Activated T-cell treated with anti-CD3 and anti-CD28 coated beads, Interleukin-2, amount 50 U/mL, for 72 hours (primary cell): ENCODE measurements at regions not wholly inside any gene's neighbourhood (a gene's known extent, or its start where the extent isn't known, plus 50 kb on each side); places are given as distances from the start of the nearest gene placed in this dataset.
"Not testable (repeated sequence)": the region's sequence is repeated elsewhere in the genome, so short reads cannot be mapped to it uniquely, and the experiment has no call there.

ENCODE experiments used
- ATAC-seq, 2 donors: fragments of 150-1000 bp; cut with Tn5 transposase; replicated peaks in 1 of 2; 2 replicates each; pipeline ENCODE4 v1.10.0; 2021; ENCODE audit warnings: moderate library complexity in 2 of 2, mild to moderate bottlenecking in 1 of 2
- DNase-seq, 2 donors: peaks; one replicate each; pipeline ENCODE4 v3.0.0; 2021 to 2022; ENCODE audit warnings: mixed read lengths in 1 of 2
- H3K27ac Mint-ChIP-seq: one replicate; pipeline ENCODE4 v1.8.0; 2022; ENCODE audit warnings: mild to moderate bottlenecking, moderate library complexity, mixed read lengths
- H3K27me3 Mint-ChIP-seq: one replicate; pipeline ENCODE4 v1.8.0; 2022; ENCODE audit warnings: low read depth, mixed read lengths
- H3K36me3 Mint-ChIP-seq, 2 donors: one replicate each; pipeline ENCODE4 v1.8.0; 2022; ENCODE audit warnings: mixed read lengths in 2 of 2, mild to moderate bottlenecking in 1 of 2; ENCODE audit not compliant: insufficient read depth in 2 of 2
- H3K4me1 Mint-ChIP-seq: one replicate; pipeline ENCODE4 v1.8.0; 2022; ENCODE audit warnings: low read depth, mixed read lengths
- H3K4me3 Mint-ChIP-seq, 2 donors: one replicate each; pipeline ENCODE4 v1.8.0; 2022; ENCODE audit warnings: mild to moderate bottlenecking in 2 of 2, mixed read lengths in 2 of 2, moderate library complexity in 2 of 2
- H3K9me3 Mint-ChIP-seq, 2 donors: one replicate each; pipeline ENCODE4 v1.8.0; 2022; ENCODE audit warnings: mixed read lengths in 2 of 2

DNA sequence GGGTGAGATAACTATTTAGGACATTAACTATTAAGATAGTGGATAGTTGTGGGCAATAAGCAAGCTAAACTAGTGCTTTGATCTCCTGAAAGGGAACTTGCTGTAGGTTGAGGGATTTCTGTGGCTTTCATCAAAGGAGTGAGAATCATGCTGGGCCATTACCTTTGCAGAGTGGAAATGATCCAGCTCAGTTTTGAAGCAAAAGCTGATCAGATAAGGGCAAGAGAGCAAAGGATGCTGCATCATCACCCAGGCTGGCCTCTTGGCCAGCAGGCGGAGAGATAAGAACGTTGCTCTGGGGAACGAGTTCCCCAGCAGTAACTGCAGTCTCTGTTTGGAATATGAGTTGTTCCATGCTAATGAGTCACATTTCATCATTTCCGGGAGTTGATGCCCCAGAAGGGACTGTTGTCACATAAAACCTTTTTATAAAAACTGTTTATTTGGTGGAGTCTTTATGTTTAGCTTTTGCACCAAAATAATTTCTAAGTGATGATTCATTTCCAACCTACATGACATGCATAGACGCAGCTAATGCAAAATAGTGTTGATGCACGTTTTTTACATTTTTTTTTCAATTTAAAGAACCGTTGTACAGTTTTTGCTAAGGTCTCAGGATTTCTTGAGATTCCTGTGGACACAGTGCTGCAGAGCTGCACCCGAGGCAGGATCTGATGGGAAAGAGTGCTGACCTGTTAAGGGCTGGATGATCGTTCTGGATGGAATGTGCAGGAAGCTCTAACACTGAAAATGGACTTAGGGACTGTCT is 99.3 kb downstream of the ACTBL2 start:
- ATAC-seq, result peak; percentile 96 to 97
- H3K27me3 Mint-ChIP-seq, result no peaks in the 10 kb centered on the region
- peak; percentile 18 to 45 for DNase-seq
- peak overlapping the region; percentile 8 to 15 for H3K4me3 Mint-ChIP-seq
- H3K36me3 Mint-ChIP-seq, result no peaks in the 10 kb centered on the region
- peaks cover 0 to 2% of the 10 kb centered on the region in 2 donors for H3K9me3 Mint-ChIP-seq
- peaks cover 12% of the 10 kb centered on the region for H3K4me1 Mint-ChIP-seq
- H3K27ac Mint-ChIP-seq, result no peak overlapping the region

GRCh38 chr5:57382655-57383054 is 100.0 kb downstream of the ACTBL2 start:
- H3K36me3 Mint-ChIP-seq, result no peaks in the 10 kb centered on the region
- no peak overlapping the region for H3K27ac Mint-ChIP-seq
- peaks cover 0 to 2% of the 10 kb centered on the region in 2 donors for H3K9me3 Mint-ChIP-seq
- no peak for ATAC-seq
- peaks cover 12% of the 10 kb centered on the region for H3K4me1 Mint-ChIP-seq
- H3K4me3 Mint-ChIP-seq, result no peak overlapping the region
- DNase-seq, result no peak
- H3K27me3 Mint-ChIP-seq, result no peaks in the 10 kb centered on the region

DNA sequence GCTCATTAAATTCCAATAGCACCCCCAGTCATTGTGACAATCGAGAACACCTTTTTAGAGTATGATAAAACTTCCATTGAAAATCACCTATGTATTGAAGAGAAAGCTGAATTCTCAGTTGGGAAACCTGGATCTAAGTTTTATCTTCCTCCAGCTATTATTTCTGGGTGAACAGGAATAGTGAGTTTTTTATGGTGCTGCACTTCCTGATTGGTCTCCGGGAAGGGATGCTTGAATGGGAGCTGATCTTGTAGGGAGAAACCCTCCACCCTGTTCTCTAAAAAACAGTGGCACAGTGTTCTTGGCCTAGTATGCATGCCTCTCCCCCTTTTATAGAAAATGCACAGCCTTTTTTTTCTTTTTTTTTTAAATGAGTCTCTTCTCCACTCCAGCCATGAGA is 112.2 kb downstream of the ACTBL2 start:
- ATAC-seq (no peak), DNase-seq (no peak)
- peaks cover 6% of the 10 kb centered on the region for H3K27me3 Mint-ChIP-seq
- H3K27ac Mint-ChIP-seq, result no peak overlapping the region
- no peak overlapping the region for H3K4me3 Mint-ChIP-seq
- H3K36me3 Mint-ChIP-seq, result no peaks in the 10 kb centered on the region
- no peaks in the 10 kb centered on the region for H3K9me3 Mint-ChIP-seq
- no peaks in the 10 kb centered on the region for H3K4me1 Mint-ChIP-seq

DNA sequence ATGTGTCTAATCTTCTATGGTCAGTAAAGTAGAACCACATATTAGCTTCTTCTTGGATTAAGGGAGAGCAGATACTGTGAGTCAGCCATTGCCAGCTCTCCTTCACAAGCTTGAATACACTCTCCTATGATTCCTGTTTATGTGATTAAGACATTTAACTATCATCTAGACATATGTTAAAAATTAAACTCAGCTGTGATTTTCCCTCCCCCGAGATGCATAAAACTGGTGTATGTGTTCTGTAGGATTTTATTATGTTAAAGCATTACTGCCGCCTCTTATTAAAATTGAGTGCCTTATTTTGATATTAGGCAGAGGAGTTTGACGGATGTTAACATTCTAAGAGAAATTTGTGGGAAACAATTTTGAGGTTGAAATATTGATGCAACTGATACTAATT is 114.6 kb downstream of the ACTBL2 start:
- no peak overlapping the region for H3K27ac Mint-ChIP-seq
- no peak overlapping the region for H3K4me3 Mint-ChIP-seq
- peaks cover 5% of the 10 kb centered on the region for H3K27me3 Mint-ChIP-seq
- no peak for ATAC-seq
- no peak for DNase-seq
- no peaks in the 10 kb centered on the region for H3K36me3 Mint-ChIP-seq
- no peaks in the 10 kb centered on the region for H3K4me1 Mint-ChIP-seq
- no peaks in the 10 kb centered on the region for H3K9me3 Mint-ChIP-seq

DNA sequence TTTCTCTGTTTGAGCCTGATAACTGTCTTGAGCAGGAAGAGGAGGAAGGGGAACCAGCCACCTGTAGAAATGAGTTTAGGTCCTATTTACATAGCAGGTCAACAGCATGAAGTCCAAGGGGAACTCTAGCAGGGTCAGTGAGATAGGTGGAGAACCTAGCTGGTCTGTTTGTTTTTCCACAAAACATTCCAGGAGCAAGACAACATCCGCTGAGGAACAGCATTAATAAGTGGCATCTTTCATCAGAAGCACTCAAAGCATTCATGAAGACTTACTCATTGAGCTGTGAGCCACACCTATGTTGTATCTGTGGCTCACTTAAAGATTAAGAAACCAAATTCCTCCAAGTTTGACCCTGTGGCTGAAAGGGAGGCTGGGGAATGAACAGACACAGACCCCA is 115.9 kb downstream of the ACTBL2 start:
- ATAC-seq (no peak), DNase-seq (no peak)
- no peaks in the 10 kb centered on the region for H3K36me3 Mint-ChIP-seq
- no peak overlapping the region for H3K4me3 Mint-ChIP-seq
- H3K4me1 Mint-ChIP-seq, result no peaks in the 10 kb centered on the region
- H3K27me3 Mint-ChIP-seq, result no peaks in the 10 kb centered on the region
- no peak overlapping the region for H3K27ac Mint-ChIP-seq
- H3K9me3 Mint-ChIP-seq, result no peaks in the 10 kb centered on the region

DNA sequence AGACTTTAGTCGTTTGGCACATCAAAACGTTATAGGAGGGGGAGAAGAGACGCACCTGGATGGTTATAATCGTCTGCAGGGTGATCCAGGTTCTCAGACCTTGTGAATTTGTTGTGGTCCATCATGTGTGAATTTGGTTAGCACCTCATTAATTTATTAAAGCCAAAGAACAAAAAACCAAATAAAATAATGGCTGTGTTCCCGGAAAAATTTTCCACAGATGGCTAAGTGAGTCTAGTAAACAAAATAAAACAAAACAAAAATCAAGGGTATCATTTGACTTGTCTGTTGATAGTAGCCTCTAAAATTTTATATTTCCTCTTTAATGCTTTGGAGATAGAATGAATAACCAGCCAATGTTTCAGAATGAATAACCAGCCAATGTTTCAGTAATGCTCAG is 119.7 kb downstream of the ACTBL2 start:
- Mint-ChIP-seq H3K9me3 (no peaks in the 10 kb centered on the region), H3K4me3 (no peak overlapping the region), H3K27me3 (no peaks in the 10 kb centered on the region), H3K36me3 (no peaks in the 10 kb centered on the region), H3K27ac (no peak overlapping the region), H3K4me1 (no peaks in the 10 kb centered on the region)
- ATAC-seq (no peak), DNase-seq (no peak)

- ATAC-seq, result no peak
- Mint-ChIP-seq H3K27me3 (no peaks in the 10 kb centered on the region), H3K9me3 (no peaks in the 10 kb centered on the region)
Observed at GRCh38 chr5:57360871-57361270, 121.7 kb downstream of the ACTBL2 start.

GRCh38 chr5:57358796-57359592 is 123.6 kb downstream of the ACTBL2 start:
- ATAC-seq, result no peak
- Mint-ChIP-seq H3K9me3 (peaks cover 0 to 1% of the 10 kb centered on the region in 2 donors), H3K27ac (no peak overlapping the region), H3K4me3 (no peak overlapping the region), H3K27me3 (no peaks in the 10 kb centered on the region), H3K36me3 (peaks cover 0 to 3% of the 10 kb centered on the region in 2 donors), H3K4me1 (no peaks in the 10 kb centered on the region)
- no peak for DNase-seq

More at GRCh38 chr5:57360871-57361270, 121.7 kb downstream of the ACTBL2 start:
- H3K4me1 Mint-ChIP-seq, result no peaks in the 10 kb centered on the region
- no peak for DNase-seq
- H3K4me3 Mint-ChIP-seq, result no peak overlapping the region
- peaks cover 0 to 3% of the 10 kb centered on the region in 2 donors for H3K36me3 Mint-ChIP-seq
- no peak overlapping the region for H3K27ac Mint-ChIP-seq

DNA sequence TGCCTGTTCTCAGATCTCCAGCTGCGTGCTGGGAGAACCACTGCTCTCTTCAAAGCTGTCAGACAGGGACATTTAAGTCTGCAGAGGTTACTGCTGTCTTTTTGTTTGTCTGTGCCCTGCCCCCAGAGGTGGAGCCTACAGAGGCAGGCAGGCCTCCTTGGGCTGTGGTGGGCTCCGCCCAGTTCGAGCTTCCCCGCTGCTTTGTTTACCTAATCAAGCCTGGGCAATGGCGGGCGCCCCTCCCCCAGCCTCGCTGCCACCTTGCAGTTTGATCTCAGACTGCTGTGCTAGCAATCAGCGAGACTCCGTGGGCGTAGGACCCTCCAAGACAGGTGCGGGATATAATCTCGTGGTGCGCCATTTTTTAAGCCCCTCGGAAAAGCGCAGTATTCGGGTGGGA is 125.8 kb downstream of the ACTBL2 start:
- ATAC-seq, result not testable (repeated sequence)

GRCh38 chr5:57349214-57349613 is 133.4 kb downstream of the ACTBL2 start:
- Mint-ChIP-seq H3K36me3 (no peaks in the 10 kb centered on the region), H3K4me1 (no peaks in the 10 kb centered on the region), H3K9me3 (peaks cover 3 to 4% of the 10 kb centered on the region in 2 donors), H3K27ac (no peak overlapping the region), H3K27me3 (no peaks in the 10 kb centered on the region), H3K4me3 (no peak overlapping the region)
- DNase-seq (no peak), ATAC-seq (no peak)

More for the DNA sequence above, 125.8 kb downstream of the ACTBL2 start:
- not testable (repeated sequence) for H3K4me3 Mint-ChIP-seq, H3K27me3 Mint-ChIP-seq, H3K27ac Mint-ChIP-seq, H3K4me1 Mint-ChIP-seq, DNase-seq, H3K36me3 Mint-ChIP-seq, H3K9me3 Mint-ChIP-seq

DNA sequence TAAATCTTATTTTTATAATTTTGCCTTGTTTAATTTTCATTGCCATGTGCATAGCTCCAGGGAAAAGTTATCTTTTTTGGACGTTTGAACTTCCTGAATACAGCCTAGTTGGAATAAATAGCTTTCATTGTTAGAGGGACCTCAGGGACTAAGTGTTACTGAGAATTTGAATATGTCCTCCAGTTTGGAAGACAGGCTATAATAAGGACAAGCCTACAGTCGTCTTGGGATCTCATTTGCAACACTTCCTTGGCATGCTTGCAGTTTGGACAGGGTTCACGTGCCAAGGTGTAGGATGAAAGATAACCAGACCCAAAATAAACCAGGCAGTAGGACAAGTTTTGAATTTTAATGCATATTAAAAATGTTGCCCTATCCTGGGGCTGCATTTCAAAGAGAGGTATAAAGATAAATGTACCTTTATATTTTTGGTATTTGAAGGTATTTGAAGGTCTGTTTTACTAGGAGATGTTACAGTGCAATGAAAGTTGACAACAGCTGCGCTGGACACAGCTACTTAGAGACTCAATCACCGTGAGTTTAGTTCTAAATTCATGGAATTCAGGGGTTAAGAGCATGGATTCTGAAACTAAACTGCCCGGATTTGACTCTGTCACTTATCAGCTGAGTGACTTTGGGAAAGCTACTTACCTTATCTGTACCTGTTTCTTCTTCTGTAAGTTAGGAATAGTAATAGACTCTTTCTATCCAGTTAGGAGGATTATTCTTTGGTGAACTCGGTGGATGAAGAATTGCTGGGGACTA is 134.1 kb downstream of the ACTBL2 start:
- ATAC-seq (no peak), DNase-seq (no peak)
- peaks cover 3 to 4% of the 10 kb centered on the region in 2 donors for H3K9me3 Mint-ChIP-seq
- no peak overlapping the region for H3K4me3 Mint-ChIP-seq
- H3K36me3 Mint-ChIP-seq, result no peaks in the 10 kb centered on the region
- no peaks in the 10 kb centered on the region for H3K4me1 Mint-ChIP-seq
- H3K27me3 Mint-ChIP-seq, result no peaks in the 10 kb centered on the region
- H3K27ac Mint-ChIP-seq, result no peak overlapping the region

- Mint-ChIP-seq H3K9me3 (peaks cover 3 to 4% of the 10 kb centered on the region in 2 donors), H3K27ac (no peak overlapping the region), H3K27me3 (no peaks in the 10 kb centered on the region), H3K36me3 (no peaks in the 10 kb centered on the region), H3K4me1 (no peaks in the 10 kb centered on the region), H3K4me3 (no peak overlapping the region)
- DNase-seq, result no peak
- no peak for ATAC-seq
Observed at GRCh38 chr5:57346328-57346727, 136.3 kb downstream of the ACTBL2 start.

GRCh38 chr5:57341380-57341979 is 141.1 kb downstream of the ACTBL2 start:
- no peaks in the 10 kb centered on the region for H3K4me1 Mint-ChIP-seq
- no peaks in the 10 kb centered on the region for H3K36me3 Mint-ChIP-seq
- H3K9me3 Mint-ChIP-seq, result peaks cover 2 to 4% of the 10 kb centered on the region in 2 donors
- H3K27me3 Mint-ChIP-seq, result no peaks in the 10 kb centered on the region
- ATAC-seq (no peak), DNase-seq (no peak)
- no peak overlapping the region for H3K4me3 Mint-ChIP-seq
- H3K27ac Mint-ChIP-seq, result no peak overlapping the region
